Activated CD8-positive, alpha-beta memory T cell treated with anti-CD3 and anti-CD28 coated beads for 24 hours (primary cell): ENCODE measurements at regions not wholly inside any gene's neighbourhood (a gene's known extent, or its start where the extent isn't known, plus 50 kb on each side); places are given as distances from the start of the nearest gene placed in this dataset.
"Not testable (repeated sequence)": the region's sequence is repeated elsewhere in the genome, so short reads cannot be mapped to it uniquely, and the experiment has no call there.

Experiments
- DNase-seq: peaks from one replicate; pipeline ENCODE4 v3.0.0-alpha.2; 2020

DNA sequence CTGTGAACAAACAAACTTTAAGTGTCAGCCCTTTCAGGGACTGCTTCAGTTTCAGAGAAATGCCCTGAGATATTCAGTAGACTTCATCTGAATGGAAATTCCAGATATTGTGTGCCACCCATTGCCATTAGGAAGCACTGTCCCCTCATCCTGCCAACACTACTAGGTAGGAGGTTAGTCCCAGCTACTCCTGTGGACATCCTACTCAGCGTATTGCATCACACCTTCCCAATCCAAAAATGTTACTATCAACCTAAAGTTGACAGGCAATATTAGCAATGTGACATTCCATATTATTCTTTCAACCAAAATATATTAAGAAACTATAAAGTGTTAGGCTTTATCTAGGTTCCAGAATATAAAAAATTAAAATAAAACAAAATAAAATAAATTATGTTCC lies 552.0 kb upstream of the ST8SIA4 start:
- no peak for DNase-seq

DNA sequence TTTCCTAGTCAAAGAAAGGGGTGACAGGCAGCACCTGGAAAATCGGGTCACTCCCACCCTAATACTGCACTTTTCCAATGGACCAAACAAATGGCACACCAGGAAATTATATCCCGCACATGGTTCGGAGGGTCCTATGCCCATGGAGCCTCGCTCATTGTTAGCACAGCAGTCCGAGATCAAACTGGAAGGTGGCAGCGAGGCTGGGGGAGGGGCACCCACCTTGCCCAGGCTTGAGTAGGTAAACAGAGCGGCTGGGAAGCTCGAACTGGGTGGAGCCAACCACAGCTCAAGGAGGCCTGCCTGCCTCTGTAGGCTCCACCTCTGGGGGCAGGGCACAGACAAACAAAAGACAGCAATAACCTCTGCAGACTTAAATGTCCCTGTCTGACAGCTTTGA lies 539.2 kb upstream of the ST8SIA4 start:
- DNase-seq, result not testable (repeated sequence)

DNA sequence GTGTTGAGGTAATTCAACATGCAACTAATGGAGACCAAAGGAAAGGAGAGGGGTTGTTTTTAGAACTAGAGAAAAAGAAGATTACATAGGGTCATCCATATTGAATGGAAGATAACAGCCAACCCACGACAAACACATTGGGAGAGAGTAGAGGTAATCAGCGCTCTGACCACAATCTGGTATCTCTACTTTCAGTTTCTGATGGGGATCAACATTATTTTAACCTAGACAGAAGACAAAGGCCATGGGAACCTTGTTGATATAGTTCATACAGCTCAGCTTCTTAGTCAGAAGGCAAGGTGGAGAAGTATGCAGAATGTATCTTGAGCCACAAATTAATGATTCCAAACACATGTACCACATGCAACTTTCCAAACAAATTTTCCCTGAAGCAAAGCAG lies 537.1 kb upstream of the ST8SIA4 start:
- no peak for DNase-seq

DNA sequence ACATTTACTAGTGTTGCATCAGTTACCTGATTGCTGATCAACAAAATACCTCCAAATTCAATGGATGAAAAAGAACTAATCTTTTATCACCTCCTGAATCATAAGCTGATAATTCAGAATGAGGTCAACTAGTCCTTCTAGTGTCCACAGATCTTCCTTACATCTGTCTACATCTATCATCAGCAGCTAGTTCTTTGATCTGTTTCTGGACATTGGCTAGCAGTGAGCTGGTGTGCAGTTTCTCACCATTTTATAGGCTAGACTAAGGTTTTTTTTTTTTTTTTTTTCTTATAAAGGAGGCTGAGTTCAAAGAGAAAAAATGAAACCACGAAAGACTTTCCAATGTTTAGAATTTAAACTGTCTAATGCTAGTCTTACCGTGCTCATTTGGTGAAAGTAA lies 534.3 kb upstream of the ST8SIA4 start:
- no peak for DNase-seq

DNA sequence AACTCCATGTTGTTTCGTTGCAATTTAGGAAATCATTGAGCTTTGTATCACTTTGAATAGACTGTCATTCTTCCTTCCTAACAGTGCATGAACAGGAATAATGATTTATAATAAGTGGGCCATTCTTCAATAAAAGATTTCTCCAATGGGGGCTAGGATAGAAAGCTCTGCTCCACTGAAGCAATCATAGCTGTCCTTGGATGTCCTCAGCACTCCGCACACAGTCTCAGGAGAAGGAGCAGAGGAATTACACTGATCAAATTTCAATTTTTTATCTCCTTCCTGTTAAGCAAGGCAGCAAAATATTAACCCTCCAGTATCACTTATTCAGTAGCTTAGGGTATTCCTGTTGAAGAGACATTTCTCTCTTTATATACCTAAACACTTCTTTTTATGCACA lies 532.7 kb upstream of the ST8SIA4 start:
- DNase-seq, result no peak

DNA sequence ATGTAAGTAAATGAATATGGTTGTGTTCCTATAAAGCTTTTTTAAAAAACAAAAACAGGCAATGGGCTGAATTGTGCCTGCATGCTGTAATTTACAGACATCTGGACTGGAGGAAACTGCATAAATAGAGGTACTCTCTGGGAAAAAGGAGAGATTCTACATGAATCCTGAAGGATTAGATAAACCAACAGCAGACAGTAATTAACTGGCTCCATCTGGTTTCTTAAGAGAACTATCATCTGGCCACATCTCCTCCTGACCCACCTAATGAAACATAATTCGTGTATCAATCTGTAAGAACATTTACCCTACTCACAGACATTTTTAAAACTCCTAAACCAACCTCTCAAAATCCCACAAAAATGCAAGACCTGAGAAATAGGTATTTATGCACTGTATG lies 528.1 kb upstream of the ST8SIA4 start:
- no peak for DNase-seq

DNA sequence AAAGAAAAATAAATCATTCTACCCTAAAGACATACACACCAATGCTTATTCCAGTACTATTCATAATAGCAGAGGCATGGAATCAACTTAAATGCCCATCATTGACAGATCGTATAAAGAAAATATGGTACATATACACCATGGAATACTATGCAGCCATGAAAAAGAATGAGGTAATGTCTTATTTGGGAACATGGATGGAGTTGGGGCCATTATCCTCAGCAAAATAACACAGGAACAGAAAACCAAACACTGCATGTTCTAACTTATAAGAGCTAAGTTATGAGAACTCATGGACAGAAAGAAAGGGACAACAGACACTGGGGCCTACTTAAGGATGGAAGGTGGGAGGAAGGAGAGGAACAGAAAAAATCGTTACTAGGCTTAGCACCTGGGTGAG lies 527.5 kb upstream of the ST8SIA4 start:
- no peak for DNase-seq

DNA sequence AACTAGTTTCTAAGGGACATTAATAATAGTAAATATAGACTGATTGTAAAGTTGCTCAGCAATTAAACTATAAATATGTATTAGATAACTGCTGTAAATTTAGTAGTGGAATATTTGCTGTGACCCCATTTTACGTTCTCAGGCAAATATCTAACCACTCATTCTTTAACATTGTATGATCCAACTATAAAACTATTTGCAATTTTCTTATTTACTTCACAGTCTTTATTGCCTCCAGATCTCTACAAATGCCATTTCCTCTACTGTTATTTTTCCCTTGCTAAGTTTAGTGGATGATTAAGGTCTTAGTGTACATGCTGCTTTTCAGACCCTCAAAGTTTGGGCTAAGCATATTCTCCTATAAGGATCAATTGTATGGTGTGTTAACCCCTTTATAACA lies 526.2 kb upstream of the ST8SIA4 start:
- no peak for DNase-seq

DNA sequence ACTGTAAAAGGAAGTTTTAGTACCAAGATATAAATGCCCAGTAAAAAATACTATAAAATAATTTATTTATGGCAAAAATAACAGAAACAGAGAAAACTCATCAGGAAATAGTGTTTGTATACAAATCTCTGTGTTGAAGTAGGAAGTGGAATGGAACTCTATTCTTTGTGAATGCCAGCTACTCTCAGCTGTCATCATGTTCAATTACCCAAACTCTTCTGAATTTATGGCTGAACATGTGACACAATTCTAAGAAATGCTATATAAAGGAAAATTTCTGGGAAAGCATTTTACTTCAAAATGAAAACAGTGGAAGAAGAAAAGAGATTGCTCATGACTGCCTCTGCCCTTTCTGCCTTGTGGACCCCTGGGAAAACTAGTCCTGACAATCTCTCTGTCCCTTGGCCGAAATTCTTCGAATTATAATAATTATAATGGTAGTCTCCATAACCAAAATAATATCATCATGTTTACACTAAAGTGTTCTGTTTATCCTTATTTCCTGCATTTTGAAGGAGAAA lies 522.3 kb upstream of the ST8SIA4 start:
- DNase-seq, result no peak

DNA sequence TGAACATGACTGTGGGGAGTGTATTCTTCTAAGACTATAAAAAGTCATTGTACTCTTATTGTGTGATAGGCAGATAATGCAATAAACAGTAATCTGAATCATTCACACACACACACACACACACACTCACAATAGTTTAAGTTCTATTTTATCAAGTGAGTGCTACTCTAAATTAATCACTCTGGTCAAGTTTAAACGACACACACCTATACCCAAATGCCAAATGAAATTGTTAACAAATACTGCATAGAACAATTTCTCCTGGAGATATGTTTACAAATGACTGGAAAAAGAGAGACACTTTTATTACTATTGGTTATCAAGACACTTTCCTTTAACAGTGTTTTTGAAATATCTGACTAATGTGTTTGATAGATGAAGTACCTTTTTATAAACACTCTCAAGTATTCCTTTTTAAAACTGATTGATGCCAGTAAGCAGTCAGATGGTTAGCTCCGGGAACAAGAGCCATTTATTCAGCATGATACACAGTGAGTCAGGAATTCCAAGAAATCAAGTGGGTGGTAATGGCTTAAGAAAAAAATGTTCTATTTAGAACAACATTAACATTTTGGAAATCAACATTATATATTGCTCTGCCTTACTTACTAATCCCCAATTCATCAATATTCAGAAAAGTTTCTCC lies 521.6 kb upstream of the ST8SIA4 start:
- DNase-seq, result no peak

DNA sequence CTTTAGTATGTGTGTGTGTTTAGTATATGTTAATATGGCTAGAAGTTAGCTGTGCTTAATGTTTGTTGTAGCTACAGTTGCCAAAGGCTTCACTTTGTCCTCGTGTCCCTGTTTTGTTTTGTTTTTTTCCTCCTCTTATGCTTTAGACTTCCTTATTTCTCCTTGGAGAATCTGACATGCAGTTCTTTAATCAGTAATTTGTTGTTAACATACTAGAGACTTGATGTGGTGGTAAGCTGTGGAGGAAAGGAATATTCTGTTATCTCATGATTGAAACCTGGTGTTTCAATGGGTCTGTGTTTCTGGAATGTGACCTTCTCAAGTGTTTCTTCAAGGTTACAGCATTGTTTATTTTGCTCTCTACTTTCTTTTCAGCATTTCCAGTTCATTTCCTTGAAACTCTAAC lies 515.6 kb upstream of the ST8SIA4 start:
- no peak for DNase-seq

DNA sequence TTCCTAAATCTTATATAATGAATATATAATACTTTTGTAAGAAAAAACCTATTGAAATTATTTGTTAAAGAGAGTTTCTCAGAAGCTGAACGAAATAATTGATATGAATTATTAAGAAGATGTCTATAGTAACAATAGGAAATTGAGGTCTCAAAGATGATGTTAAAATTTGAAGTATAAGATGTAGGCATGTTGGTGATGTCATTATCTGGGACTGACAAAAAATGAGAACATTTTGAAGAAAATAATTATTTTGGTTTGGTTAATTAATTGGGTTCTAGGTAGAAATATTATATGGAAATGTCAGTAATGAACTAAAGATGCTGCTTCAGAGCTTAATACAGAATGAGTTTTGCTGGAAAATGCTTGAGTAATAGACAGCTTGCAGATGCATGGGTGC lies 501.4 kb upstream of the ST8SIA4 start:
- no peak for DNase-seq

DNA sequence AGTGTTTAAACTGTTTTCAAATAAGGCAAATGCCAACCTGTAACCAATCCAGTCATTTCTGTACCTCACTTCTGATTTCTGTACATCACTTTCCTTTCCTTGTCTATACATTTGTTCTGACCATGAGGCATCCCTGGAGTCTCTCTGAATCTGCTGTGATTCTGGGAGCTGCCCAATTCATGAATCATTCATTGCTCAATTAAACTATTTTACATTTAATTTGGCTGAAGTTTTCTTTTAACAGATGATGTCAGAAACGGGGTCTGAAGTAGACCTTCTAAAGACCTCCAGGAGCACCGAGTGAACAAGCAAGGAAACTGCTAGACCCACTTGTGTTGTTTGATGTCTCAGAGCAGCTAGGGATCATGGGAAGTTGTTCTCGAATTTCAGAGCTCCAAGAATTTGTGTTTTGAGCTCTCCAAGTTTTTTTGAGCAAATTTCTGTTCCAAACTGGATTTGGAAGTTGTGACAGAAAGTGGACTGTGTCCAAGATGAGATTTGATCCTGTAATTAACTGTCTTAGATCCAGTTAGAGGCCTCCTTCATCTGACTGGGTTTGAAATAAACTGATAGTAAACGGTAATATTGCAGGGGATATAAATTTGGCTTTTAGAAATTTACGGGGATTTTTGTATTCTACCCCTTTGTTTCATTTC lies 490.8 kb upstream of the ST8SIA4 start:
- DNase-seq, result no peak

DNA sequence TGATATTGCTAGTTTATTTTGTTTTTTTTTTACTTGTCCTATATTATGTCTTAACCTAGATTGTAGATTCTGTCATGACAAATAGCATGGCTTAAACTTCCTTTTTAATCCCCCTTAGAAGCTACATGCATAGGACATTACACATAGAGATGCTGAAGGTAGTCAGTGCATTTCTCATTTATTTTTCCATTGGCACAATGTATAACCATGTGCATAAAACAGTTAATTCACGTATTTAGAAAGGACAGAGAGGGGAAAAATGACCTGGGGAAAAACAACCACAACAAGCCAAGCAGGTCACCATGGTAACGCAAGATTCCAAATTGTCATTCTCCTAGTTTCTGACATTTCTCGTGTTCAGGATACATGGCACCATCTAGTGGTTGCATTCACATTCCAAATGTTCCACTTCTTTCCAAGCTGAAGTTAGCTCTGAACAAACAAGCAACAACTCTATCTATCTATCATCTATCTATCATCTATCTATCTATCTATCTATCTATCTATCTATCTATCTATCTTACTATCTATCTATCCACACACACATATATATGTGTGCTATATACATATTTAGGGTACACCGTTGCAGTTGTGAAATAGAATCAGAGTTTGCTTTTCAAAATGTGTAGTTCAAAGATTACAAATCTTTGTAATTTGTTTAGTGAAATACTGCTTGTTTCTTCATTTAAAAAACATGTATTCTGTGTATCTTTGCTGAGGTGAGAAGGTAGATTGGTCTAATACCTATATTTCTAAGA lies 487.2 kb upstream of the ST8SIA4 start:
- DNase-seq, result no peak

DNA sequence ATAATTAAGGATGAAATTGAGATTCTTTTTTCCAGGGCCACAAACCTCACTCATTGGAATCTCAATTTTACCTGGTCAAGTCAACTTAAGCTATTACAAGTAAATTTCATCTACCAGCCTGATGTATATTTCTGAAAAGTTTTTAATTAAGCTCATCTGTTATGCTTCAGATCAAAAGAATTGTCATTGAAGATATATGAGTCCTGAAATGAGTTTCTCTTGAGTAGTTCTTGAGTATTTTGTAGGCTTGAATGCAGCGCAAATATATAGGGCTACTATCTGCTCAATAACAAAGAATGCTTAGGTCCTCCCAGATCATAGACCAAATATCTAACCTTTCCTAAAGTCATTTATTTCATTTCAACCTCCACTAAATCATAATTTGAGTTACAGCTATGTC lies 482.2 kb upstream of the ST8SIA4 start:
- no peak for DNase-seq

DNA sequence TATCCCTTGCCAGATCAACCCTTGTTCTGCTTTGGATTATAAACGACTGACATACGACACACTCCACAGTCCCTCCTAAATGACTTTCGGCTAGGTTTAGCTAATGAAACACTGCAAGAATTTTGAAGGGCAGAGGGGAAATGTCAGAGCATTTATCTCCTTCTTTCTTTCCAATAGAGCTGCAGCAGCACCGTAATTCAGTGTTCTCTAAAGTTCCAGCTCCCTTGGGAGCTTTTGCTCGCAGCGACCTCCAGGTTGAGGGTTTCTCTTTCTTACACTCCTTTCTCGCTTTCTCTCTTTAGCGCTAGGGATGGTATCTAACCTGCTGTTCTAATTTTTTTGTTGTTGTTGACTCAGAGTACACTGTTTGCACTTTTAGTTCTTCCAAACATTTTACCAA lies 467.1 kb upstream of the ST8SIA4 start:
- no peak for DNase-seq

DNA sequence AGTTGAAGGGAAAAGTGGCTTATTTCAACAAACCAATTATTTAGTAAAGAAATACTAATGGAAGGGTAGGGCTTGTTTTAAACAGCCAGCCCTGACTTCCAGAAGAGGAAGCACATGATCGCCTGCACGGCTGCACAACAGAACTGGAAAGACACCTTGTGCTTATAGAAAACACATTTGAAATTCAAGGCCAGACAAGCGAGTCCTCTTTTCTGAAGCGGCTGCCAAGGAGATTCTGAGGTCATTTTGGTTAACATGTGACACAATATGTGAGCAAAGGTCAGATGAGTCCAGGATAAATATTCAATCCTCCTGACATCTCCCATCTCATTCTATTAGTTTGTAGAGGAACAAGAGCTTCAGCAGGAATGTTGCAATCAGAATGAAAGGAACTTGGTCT lies 461.4 kb upstream of the ST8SIA4 start:
- no peak for DNase-seq

DNA sequence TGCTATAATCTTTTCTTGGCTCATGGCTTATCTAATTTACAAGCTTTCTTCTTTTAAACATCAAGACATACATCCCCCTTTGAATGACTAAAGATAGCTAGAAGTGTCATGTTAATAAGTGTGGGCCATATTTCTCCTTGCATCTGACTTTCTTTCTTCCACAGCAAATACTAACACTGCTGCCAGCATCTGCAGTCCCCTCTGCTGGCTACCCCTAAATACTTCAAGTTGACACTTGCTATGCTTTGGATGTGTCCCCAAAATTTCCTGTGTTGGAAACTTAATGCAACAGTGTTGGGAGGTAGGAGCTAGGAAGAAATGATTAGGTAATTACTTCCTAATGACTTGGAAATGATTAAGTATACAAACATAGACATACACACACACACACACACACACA lies 459.0 kb upstream of the ST8SIA4 start:
- no peak for DNase-seq

DNA sequence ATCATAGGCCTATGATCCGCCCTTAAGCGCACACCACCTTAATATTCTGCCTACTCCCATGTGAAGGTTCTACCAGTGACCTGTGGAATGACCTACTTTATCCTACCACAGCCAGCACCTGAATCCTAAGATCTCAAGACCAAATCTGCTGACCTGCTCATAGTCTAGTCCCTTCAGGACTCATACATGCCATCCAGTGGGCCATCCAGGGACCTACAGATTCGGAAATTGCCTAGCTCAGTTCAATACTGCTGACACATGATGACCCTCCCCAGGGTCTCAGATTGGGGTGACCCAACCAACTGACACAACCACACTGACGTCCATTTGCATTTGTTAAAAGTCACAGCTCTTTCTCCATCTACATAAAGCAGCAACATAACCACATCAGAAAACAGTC lies 443.8 kb upstream of the ST8SIA4 start:
- DNase-seq, result no peak

DNA sequence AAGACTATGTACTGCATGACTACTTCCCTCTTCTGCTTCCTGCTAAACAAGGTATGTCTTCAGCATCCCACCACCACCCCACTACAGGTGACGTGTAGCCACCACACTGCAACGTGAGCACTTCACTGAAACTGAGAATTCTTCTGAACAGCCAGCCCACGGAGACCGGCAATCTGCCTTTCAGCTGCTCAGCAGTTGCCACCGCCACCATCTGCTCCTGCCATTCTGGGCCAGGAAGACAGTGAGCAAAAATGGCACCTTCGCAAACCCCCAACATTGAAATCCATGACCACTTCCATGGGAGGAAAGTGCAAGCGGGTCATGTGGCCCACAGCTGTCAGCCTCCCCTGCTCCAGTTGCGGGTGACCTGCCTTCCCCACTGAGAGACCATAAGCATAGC lies 443.4 kb upstream of the ST8SIA4 start:
- no peak for DNase-seq

DNA sequence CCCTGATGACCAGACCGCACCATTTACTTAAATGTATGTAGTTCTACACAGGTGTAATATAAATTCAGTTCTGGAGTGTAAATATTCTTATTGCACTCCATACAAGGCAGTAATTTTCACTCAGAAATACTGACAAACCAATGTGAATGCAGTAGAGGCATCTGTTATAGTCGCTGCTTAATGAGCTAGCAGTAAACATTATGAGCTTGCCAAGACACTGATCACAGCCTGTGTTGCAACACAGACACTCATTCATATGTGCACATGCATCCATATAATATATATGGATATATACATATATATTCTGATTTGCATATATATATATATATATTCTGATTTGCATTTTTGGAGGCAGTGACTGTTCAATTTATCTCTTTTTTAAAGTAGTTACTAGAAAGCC lies 435.1 kb upstream of the ST8SIA4 start:
- DNase-seq, result no peak

DNA sequence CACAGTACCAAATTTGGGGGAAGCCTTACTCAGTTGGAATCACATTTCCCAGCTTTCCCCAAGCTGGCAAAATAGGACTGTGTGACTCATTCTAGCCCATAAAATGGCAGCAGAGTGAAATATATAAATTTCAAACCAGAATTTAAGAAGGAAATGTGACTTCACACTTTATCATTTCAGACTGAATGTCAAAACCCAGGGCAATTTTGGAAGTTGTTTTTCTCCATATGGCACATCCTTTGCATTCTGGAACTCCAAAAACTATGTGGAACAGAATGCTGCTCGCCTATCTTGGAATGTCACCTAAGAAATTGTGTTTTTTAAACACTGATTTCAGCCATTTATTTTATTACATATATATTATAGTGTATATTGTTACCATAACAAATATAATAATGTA lies 424.7 kb upstream of the ST8SIA4 start:
- DNase-seq, result no peak

DNA sequence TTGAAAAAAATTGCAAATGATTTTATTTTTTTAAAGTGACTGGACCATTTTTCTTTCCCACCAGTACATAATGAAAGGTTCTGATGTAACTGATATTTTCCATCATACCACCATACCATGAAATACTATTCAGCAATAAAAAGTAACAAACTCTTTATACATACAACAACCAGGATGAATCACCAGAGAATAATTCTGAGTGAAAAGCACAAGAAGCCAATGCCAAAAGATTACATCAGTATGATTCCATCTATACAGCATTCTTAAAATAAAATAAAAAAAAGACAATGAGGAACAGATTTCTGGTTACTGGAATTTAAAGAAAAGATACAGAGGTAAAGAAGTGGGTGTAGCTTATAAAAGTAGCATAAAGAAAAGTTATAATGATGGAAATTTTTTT lies 423.7 kb upstream of the ST8SIA4 start:
- DNase-seq, result no peak

DNA sequence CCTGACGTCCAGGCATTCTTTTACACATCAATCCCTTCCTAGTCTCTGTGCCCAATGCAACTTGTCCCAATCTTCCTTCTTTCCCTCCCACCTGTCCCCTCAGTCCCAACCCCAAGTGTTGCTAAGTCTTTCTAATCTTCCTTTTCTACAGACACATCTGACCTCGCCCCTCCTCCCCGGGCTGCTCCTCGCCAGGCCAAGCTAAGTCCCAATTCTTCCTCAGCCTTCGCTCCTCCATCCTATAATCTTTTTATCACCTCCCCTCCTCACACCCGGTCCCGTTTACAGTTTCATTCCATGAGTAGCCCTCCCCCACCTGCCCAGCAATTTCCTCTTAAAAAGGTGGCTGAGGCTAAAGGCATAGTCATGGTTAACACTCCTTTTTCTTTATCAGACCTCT lies 413.3 kb upstream of the ST8SIA4 start:
- DNase-seq, result not testable (repeated sequence)
